Lower leg skin (tissue), 3 donors: ENCODE measurements at regions not wholly inside any gene's neighbourhood (a gene's known extent, or its start where the extent isn't known, plus 50 kb on each side); places are given as distances from the start of the nearest gene placed in this dataset.

Experiments used
- CTCF ChIP-seq, 3 donors: fragments of 450-650 bp; IDR thresholded peaks; one replicate each; pipeline ENCODE4 v1.5.1; 2016; ENCODE audit warnings: antibody characterized with exemption in 3 of 3, mild to moderate bottlenecking in 3 of 3, moderate library complexity in 2 of 3
- POLR2A ChIP-seq, 2 donors: fragments of 450-650 bp; IDR thresholded peaks; one replicate each; pipeline ENCODE4 v1.6.1; 2016 to 2017; ENCODE audit warnings: antibody characterized with exemption in 2 of 2, mild to moderate bottlenecking in 1 of 2, moderate library complexity in 1 of 2

GRCh38 chr14:52154992-52155650 lies 86.3 kb upstream of the NID2 start:
- TF ChIP-seq POLR2A (IDR thresholded peaks at IDR 0.05) = no peak
- TF ChIP-seq CTCF (IDR thresholded peaks at IDR 0.05) = no peak
